ENCODE measurements at regions not wholly inside any gene's neighbourhood (a gene's known extent, or its start where the extent isn't known, plus 50 kb on each side); places are given as distances from the start of the nearest gene placed in this dataset.

GRCh38 chr16:86683441-86684194, 105.3 kb downstream of the FOXL1 start:
- TF ChIP-seq POLR2A (IDR thresholded peaks at IDR 0.05) (no peak), CTCF (IDR thresholded peaks at IDR 0.05) (no peak), POLR2AphosphoS5 (IDR thresholded peaks at IDR 0.05) (no peak)
